ENCODE measurements at regions not wholly inside any gene's neighbourhood (a gene's known extent, or its start where the extent isn't known, plus 50 kb on each side); places are given as distances from the start of the nearest gene placed in this dataset.

- TF ChIP-seq TEAD4 (IDR thresholded peaks at IDR 0.05; ENCODE audit: borderline replicate concordance, insufficient read depth) (peak; percentile 52; the same call in 1 of the 2 replicates), POLR2AphosphoS5 (IDR thresholded peaks at IDR 0.05; ENCODE audit: low read depth, low read length) (peak; percentile 43; the same call in 1 of the 2 replicates), RFX5 (IDR thresholded peaks at IDR 0.05; ENCODE audit: low read length) (no peak), RCOR1 (IDR thresholded peaks at IDR 0.05; ENCODE audit: low read length) (no peak), ELF1 (IDR thresholded peaks at IDR 0.05) (no peak), IRF3 (IDR thresholded peaks at IDR 0.05; ENCODE audit: low read depth, low read length) (no peak), USF1 (IDR thresholded peaks at IDR 0.05; ENCODE audit: borderline replicate concordance, low read depth) (no peak), RAD21 (IDR thresholded peaks at IDR 0.05; ENCODE audit: low read length) (no peak), SMC3 (IDR thresholded peaks at IDR 0.05; ENCODE audit: low read depth, low read length) (no peak; the same call in 1 of the 2 replicates), MEF2A (IDR thresholded peaks at IDR 0.05; ENCODE audit: borderline replicate concordance, low read depth) (no peak)
Measured at GRCh38 chr1:221439008-221439746, 302.7 kb downstream of the DUSP10 start (continued).

- Histone ChIP-seq H3K9me3 (no peaks in the 10 kb centered on the region), H3K4me3 (ENCODE audit: low read depth in 2 of 2, low read length in 1 of 2) (peak overlapping the region; percentile 10 to 39; a peak in 3 of 4 replicates), H2AFZ (ENCODE audit: low read depth) (peak overlapping the region; percentile 42; the same call in 1 of the 2 replicates), H3F3A (replicated peaks; ENCODE audit: insufficient read depth) (peaks cover 38% of the 10 kb centered on the region), H3K27me3 (ENCODE audit: insufficient read depth) (no peaks in the 10 kb centered on the region), H3K9ac (peak overlapping the region; percentile 71), H3K4me1 (ENCODE audit: control insufficient read depth in 1 of 2, insufficient read depth in 2 of 2, low read depth in 1 of 2, low read length in 1 of 2) (peaks cover 20 to 25% of the 10 kb centered on the region in 2 experiments; a peak in 3 of 4 replicates), H3K27ac (ENCODE audit: low read depth in 2 of 2, low read length in 1 of 2) (peak overlapping the region; percentile 97), H4K20me1 (ENCODE audit: insufficient read depth) (no peaks in the 10 kb centered on the region), H3K4me2 (peak overlapping the region; percentile 50; the same call in 1 of the 2 replicates), H3K79me2 (ENCODE audit: insufficient read depth) (no peaks in the 10 kb centered on the region), H3K9me2 (no peaks in the 10 kb centered on the region), H3K36me3 (replicated peaks in 1 of 2; ENCODE audit: control insufficient read depth in 1 of 2, insufficient read depth in 2 of 2, low read length in 1 of 2) (no peaks in the 10 kb centered on the region)
- DNase-seq, result no peak
- WGBS (ENCODE audit: low lambda C conversion rate), result 13% methylated on average over 4 of the region's 4 CpGs
- CTCF ChIA-PET, result interaction anchor here (0.9 to 2.4 kb wide), 4 partner anchors 176 to 1194 kb away, joined by 3 to 23 read pairs (median 4); no protein-coding TSS in a partner anchor
- POLR2A ChIA-PET, result no interaction called here
- TF ChIP-seq CTCF (IDR thresholded peaks at IDR 0.05), result no peak
- peak; percentile 90 for TF ChIP-seq PBX3 (IDR thresholded peaks at IDR 0.05)
- TF ChIP-seq FOSL2 (IDR thresholded peaks at IDR 0.05; ENCODE audit: borderline replicate concordance, low read depth), result peak; percentile 99
- TF ChIP-seq JUND (IDR thresholded peaks at IDR 0.05), result peak; percentile 99
- peak; percentile 56 to 98 for TF ChIP-seq EP300 (IDR thresholded peaks at IDR 0.05; ENCODE audit: borderline replicate concordance in 1 of 2, low read depth in 1 of 2, low read length in 1 of 2)
- no peak for TF ChIP-seq CHD2 (IDR thresholded peaks at IDR 0.05; ENCODE audit: low read length, partially characterized antibody)
- no peak for TF ChIP-seq SMC3 (IDR thresholded peaks at IDR 0.05; ENCODE audit: low read depth, low read length)
- TF ChIP-seq IRF3 (IDR thresholded peaks at IDR 0.05; ENCODE audit: low read depth, low read length), result no peak
- TF ChIP-seq FOXJ3 (CRISPR knock-in tag; IDR thresholded peaks at IDR 0.05), result no peak
- peak; percentile 92; the same call in 1 of the 2 replicates for TF ChIP-seq FOXM1 (IDR thresholded peaks at IDR 0.05; ENCODE audit: low read depth)
- peak; percentile 85; the same call in 1 of the 2 replicates for TF ChIP-seq RXRA (IDR thresholded peaks at IDR 0.05; ENCODE audit: borderline replicate concordance, low read depth)
- TF ChIP-seq NFIC (IDR thresholded peaks at IDR 0.05; ENCODE audit: borderline replicate concordance), result peak; percentile 92
- TF ChIP-seq ZBTB33 (IDR thresholded peaks at IDR 0.05; ENCODE audit: borderline replicate concordance, low read depth), result peak; percentile 74; the same call in 1 of the 2 replicates
- TF ChIP-seq RAD21 (IDR thresholded peaks at IDR 0.05; ENCODE audit: low read length), result no peak
- peak; percentile 97 for TF ChIP-seq TEAD4 (IDR thresholded peaks at IDR 0.05; ENCODE audit: borderline replicate concordance, insufficient read depth)
Measured at GRCh38 chr1:221439747-221440501, 302.0 kb downstream of the DUSP10 start.
